Mesothelial cell of epicardium (in vitro differentiated cells): ENCODE measurements at regions not wholly inside any gene's neighbourhood (a gene's known extent, or its start where the extent isn't known, plus 50 kb on each side); places are given as distances from the start of the nearest gene placed in this dataset.

Experiments used
- DNase-seq, 2 experiments: peaks; one replicate each; pipeline ENCODE4 v3.0.0; 2021; ENCODE audit warnings: low spot score in 2 of 2; ENCODE audit not compliant: unreplicated experiment in 2 of 2
- H3K27ac Mint-ChIP-seq: 2 replicates; pipeline ENCODE4 v1.8.0; 2021; ENCODE audit warnings: mixed read lengths
- H3K27me3 Mint-ChIP-seq: 2 replicates; pipeline ENCODE4 v1.8.0; 2021; ENCODE audit warnings: low read depth, mixed read lengths
- H3K36me3 Mint-ChIP-seq: 2 replicates; pipeline ENCODE4 v1.8.0; 2021; ENCODE audit warnings: mixed read lengths
- H3K4me1 Mint-ChIP-seq: 2 replicates; pipeline ENCODE4 v1.8.0; 2021; ENCODE audit warnings: mixed read lengths
- H3K4me3 Mint-ChIP-seq: 2 replicates; pipeline ENCODE4 v1.8.0; 2021; ENCODE audit warnings: mild to moderate bottlenecking, moderate library complexity, mixed read lengths
- H3K9me3 Mint-ChIP-seq: 2 replicates; pipeline ENCODE4 v1.8.0; 2021; ENCODE audit warnings: mixed read lengths
- CTCF ChIP-seq: fragments of 200-600 bp; sonication (generic); IDR thresholded peaks from one replicate; pipeline ENCODE4 v1.5.0; 2021; ENCODE audit warnings: antibody characterized with exemption; ENCODE audit not compliant: unreplicated experiment

- no peak for DNase-seq
- no peak overlapping the region for H3K4me3 Mint-ChIP-seq
- H3K27ac Mint-ChIP-seq = no peak overlapping the region
- no peaks in the 10 kb centered on the region for H3K4me1 Mint-ChIP-seq
- no peaks in the 10 kb centered on the region for H3K36me3 Mint-ChIP-seq
- H3K27me3 Mint-ChIP-seq = no peaks in the 10 kb centered on the region
- H3K9me3 Mint-ChIP-seq = no peaks in the 10 kb centered on the region
- TF ChIP-seq CTCF = no peak
Observed at GRCh38 chr10:108095932-108096925, 931.7 kb upstream of the SORCS1 start.

- Mint-ChIP-seq H3K9me3 (no peaks in the 10 kb centered on the region), H3K4me3 (no peak overlapping the region), H3K27ac (no peak overlapping the region), H3K4me1 (peaks cover 3% of the 10 kb centered on the region), H3K27me3 (no peaks in the 10 kb centered on the region), H3K36me3 (no peaks in the 10 kb centered on the region)
- TF ChIP-seq CTCF = no peak
- no peak for DNase-seq
Observed at GRCh38 chr10:108090476-108091215, 926.1 kb upstream of the SORCS1 start.

GRCh38 chr10:108086502-108086901 is 922.0 kb upstream of the SORCS1 start:
- Mint-ChIP-seq H3K4me3 (no peak overlapping the region), H3K27ac (no peak overlapping the region), H3K27me3 (no peaks in the 10 kb centered on the region), H3K9me3 (no peaks in the 10 kb centered on the region), H3K36me3 (no peaks in the 10 kb centered on the region), H3K4me1 (peaks cover 3% of the 10 kb centered on the region)
- no peak for DNase-seq
- no peak for TF ChIP-seq CTCF

GRCh38 chr10:108082596-108082995 is 918.1 kb upstream of the SORCS1 start:
- Mint-ChIP-seq H3K4me3 (no peak overlapping the region), H3K9me3 (no peaks in the 10 kb centered on the region), H3K4me1 (peaks cover 3% of the 10 kb centered on the region), H3K27ac (no peak overlapping the region), H3K27me3 (no peaks in the 10 kb centered on the region), H3K36me3 (no peaks in the 10 kb centered on the region)
- TF ChIP-seq CTCF = no peak
- DNase-seq = no peak

GRCh38 chr10:108078263-108078662 is 913.8 kb upstream of the SORCS1 start:
- H3K27me3 Mint-ChIP-seq = no peaks in the 10 kb centered on the region
- H3K4me3 Mint-ChIP-seq = no peak overlapping the region
- H3K4me1 Mint-ChIP-seq = no peaks in the 10 kb centered on the region
- H3K27ac Mint-ChIP-seq = no peak overlapping the region
- no peaks in the 10 kb centered on the region for H3K36me3 Mint-ChIP-seq
- H3K9me3 Mint-ChIP-seq = no peaks in the 10 kb centered on the region
- no peak for TF ChIP-seq CTCF
- no peak for DNase-seq
